ENCODE measurements at regions not wholly inside any gene's neighbourhood (a gene's known extent, or its start where the extent isn't known, plus 50 kb on each side); places are given as distances from the start of the nearest gene placed in this dataset.
"Not testable (repeated sequence)": the region's sequence is repeated elsewhere in the genome, so short reads cannot be mapped to it uniquely, and the experiment has no call there.

DNA sequence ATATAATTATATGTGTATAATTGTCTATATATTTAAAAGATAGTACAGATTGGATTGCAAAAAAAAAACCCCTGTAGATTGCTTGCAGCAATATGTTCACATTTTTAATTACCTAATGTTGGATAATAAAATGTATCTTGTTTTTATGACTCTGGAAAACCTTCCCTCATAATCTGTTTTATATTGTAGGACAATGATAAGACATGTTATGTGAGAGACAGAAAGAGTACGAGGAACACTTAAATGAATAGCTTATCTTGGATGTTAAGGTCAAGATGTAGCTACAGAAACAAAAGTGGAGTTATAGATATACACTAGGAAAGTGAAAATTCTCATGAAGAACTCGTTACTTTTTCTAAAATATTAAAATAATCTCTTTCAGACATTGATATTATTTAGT lies 691.6 kb upstream of the IMPG1 start:
- Histone ChIP-seq H3K36me3 (ENCODE audit: control insufficient read depth, insufficient read depth, low read length) (no peaks in the 10 kb centered on the region), H3K79me2 (ENCODE audit: control insufficient read depth, insufficient read depth, low read length) (no peaks in the 10 kb centered on the region), H4K5ac (ENCODE audit: low read length) (no peak overlapping the region), H2AK5ac (ENCODE audit: low read length) (no peak overlapping the region), H3K79me1 (ENCODE audit: low read length) (no peaks in the 10 kb centered on the region), H3K4me2 (ENCODE audit: low read length) (no peak overlapping the region), H3K9ac (ENCODE audit: low read length) (no peak overlapping the region), H3K4me3 (ENCODE audit: low read length) (no peak overlapping the region), H4K8ac (ENCODE audit: low read depth, low read length) (no peak overlapping the region), H3K18ac (ENCODE audit: low read length) (no peak overlapping the region), H2BK120ac (ENCODE audit: low read depth, low read length) (no peak overlapping the region), H3K4me1 (ENCODE audit: control insufficient read depth, low read depth, low read length) (no peaks in the 10 kb centered on the region), H3K27ac (ENCODE audit: low read depth, low read length) (no peak overlapping the region), H3K4ac (ENCODE audit: low read depth, low read length) (no peak overlapping the region), H2BK15ac (replicated peaks; ENCODE audit: low read depth) (no peak overlapping the region), H3K23ac (ENCODE audit: low read length) (no peak overlapping the region), H3K56ac (ENCODE audit: low read length) (no peak overlapping the region), H3K27me3 (ENCODE audit: insufficient read depth, low read length, poor library complexity) (no peaks in the 10 kb centered on the region), H2BK5ac (ENCODE audit: low read length) (no peak overlapping the region)
- WGBS (ENCODE audit: extremely low coverage, insufficient coverage, low lambda C conversion rate) = no CpG with 5 or more reads among the region's 2 CpGs
- DNase-seq = no peak

DNA sequence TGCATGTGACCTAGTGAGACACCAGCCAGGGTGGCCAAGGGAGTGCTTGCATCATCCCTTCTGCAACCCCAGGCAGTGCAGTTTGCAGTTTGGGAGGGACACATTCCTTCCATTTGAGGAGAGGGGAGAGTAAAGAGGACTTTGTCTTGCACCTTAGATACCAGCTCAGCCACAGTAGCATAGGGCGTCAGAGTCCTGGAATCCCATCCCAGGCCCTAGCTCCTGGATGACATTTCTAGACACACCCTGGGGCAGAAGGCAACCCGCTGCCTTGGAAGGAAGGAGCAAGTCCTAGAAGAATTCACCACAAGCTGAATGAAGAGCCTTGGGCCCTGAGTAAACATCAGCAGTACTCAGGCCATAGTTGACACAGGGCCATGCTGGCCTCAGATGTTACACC lies 680.4 kb upstream of the IMPG1 start:
- H3K4me1 ChIP-seq (ENCODE audit: control insufficient read depth, low read depth, low read length) = no peaks in the 10 kb centered on the region
- no peak overlapping the region for H2AK5ac ChIP-seq (ENCODE audit: low read length)
- no peak overlapping the region for H2BK15ac ChIP-seq (replicated peaks; ENCODE audit: low read depth)
- no peak overlapping the region for H2BK5ac ChIP-seq (ENCODE audit: low read length)
- H3K4me3 ChIP-seq (ENCODE audit: low read length) = no peak overlapping the region
- no peak overlapping the region for H3K9ac ChIP-seq (ENCODE audit: low read length)
- no CpG with 5 or more reads among the region's 2 CpGs for WGBS (ENCODE audit: extremely low coverage, insufficient coverage, low lambda C conversion rate)
- no peak overlapping the region for H3K4me2 ChIP-seq (ENCODE audit: low read length)
- H3K36me3 ChIP-seq (ENCODE audit: control insufficient read depth, insufficient read depth, low read length) = no peaks in the 10 kb centered on the region
- no peaks in the 10 kb centered on the region for H3K79me2 ChIP-seq (ENCODE audit: control insufficient read depth, insufficient read depth, low read length)
- no peak overlapping the region for H4K8ac ChIP-seq (ENCODE audit: low read depth, low read length)
- H4K5ac ChIP-seq (ENCODE audit: low read length) = no peak overlapping the region
- no peaks in the 10 kb centered on the region for H3K79me1 ChIP-seq (ENCODE audit: low read length)
- H3K18ac ChIP-seq (ENCODE audit: low read length) = no peak overlapping the region
- H3K27ac ChIP-seq (ENCODE audit: low read depth, low read length) = no peak overlapping the region
- no peak overlapping the region for H2BK120ac ChIP-seq (ENCODE audit: low read depth, low read length)
- peak; percentile 19 for DNase-seq
- H3K27me3 ChIP-seq (ENCODE audit: insufficient read depth, low read length, poor library complexity) = no peaks in the 10 kb centered on the region
- no peak overlapping the region for H3K56ac ChIP-seq (ENCODE audit: low read length)
- no peak overlapping the region for H3K23ac ChIP-seq (ENCODE audit: low read length)
- no peak overlapping the region for H3K4ac ChIP-seq (ENCODE audit: low read depth, low read length)

DNA sequence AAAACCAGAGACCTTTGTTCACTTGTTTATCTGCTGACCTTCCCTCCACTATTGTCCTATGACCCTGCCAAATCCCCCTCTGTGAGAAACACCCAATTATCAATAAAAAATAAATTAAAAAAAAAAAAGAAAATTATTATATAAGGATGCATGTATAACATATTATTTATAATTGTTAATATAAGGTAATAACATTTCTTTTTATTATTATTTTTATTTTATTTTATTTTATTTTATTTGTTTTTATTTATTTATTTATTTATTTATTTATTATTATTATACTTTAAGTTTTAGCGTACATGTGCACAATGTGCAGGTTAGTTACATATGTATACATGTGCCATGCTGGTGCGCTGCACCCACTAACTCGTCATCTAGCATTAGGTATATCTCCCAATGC lies 672.9 kb upstream of the IMPG1 start:
- not testable (repeated sequence) for H2BK120ac ChIP-seq (ENCODE audit: low read depth, low read length); H2AK5ac ChIP-seq (ENCODE audit: low read length); H3K79me2 ChIP-seq (ENCODE audit: control insufficient read depth, insufficient read depth, low read length); H3K18ac ChIP-seq (ENCODE audit: low read length); H3K23ac ChIP-seq (ENCODE audit: low read length); H3K27ac ChIP-seq (ENCODE audit: low read depth, low read length); H3K79me1 ChIP-seq (ENCODE audit: low read length); H3K56ac ChIP-seq (ENCODE audit: low read length); H4K8ac ChIP-seq (ENCODE audit: low read depth, low read length); H3K4me2 ChIP-seq (ENCODE audit: low read length); H3K4me3 ChIP-seq (ENCODE audit: low read length); H3K4me1 ChIP-seq (ENCODE audit: control insufficient read depth, low read depth, low read length); H3K36me3 ChIP-seq (ENCODE audit: control insufficient read depth, insufficient read depth, low read length); DNase-seq; H3K4ac ChIP-seq (ENCODE audit: low read depth, low read length); H3K27me3 ChIP-seq (ENCODE audit: insufficient read depth, low read length, poor library complexity); H2BK15ac ChIP-seq (replicated peaks; ENCODE audit: low read depth); H4K5ac ChIP-seq (ENCODE audit: low read length); H3K9ac ChIP-seq (ENCODE audit: low read length); H2BK5ac ChIP-seq (ENCODE audit: low read length)
- whole genome bisulfite sequencing (ENCODE audit: extremely low coverage, insufficient coverage, low lambda C conversion rate) = no CpG with 5 or more reads among the region's 3 CpGs

DNA sequence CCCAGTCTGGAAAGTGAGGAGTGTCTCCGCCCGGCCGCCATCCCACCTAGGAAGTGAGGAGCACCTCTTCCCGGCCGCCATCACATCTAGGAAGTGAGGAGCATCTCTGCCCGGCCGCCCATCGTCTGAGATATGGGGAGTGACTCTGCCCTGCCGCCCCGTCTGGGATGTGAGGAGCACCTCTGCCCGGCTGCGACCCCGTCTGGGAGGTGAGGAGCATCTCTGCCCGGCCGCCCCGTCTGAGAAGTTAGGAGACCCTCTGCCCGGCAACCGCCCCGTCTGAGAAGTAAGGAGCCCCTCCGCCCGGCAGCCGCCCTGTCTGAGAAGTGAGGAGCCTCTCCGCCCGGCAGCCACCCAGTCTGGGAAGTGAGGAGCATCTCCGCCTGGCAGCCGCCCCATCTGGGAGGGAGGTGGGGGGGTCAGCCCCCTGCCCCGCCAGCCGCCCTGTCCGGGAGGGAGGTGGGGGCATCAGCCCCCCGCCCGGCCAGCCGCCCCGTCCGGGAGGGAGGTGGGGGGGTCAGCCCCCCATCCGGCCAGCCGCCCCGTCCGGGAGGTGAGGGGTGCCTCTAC lies 671.8 kb upstream of the IMPG1 start:
- H3K9ac ChIP-seq (ENCODE audit: low read length); H3K27ac ChIP-seq (ENCODE audit: low read depth, low read length); H3K18ac ChIP-seq (ENCODE audit: low read length); DNase-seq; H3K4me3 ChIP-seq (ENCODE audit: low read length); H3K56ac ChIP-seq (ENCODE audit: low read length); H3K27me3 ChIP-seq (ENCODE audit: insufficient read depth, low read length, poor library complexity); H3K36me3 ChIP-seq (ENCODE audit: control insufficient read depth, insufficient read depth, low read length); H3K4ac ChIP-seq (ENCODE audit: low read depth, low read length); H3K4me2 ChIP-seq (ENCODE audit: low read length); H2AK5ac ChIP-seq (ENCODE audit: low read length); H2BK15ac ChIP-seq (replicated peaks; ENCODE audit: low read depth); H4K5ac ChIP-seq (ENCODE audit: low read length); H3K79me2 ChIP-seq (ENCODE audit: control insufficient read depth, insufficient read depth, low read length); H3K79me1 ChIP-seq (ENCODE audit: low read length); H2BK120ac ChIP-seq (ENCODE audit: low read depth, low read length); H3K23ac ChIP-seq (ENCODE audit: low read length); H2BK5ac ChIP-seq (ENCODE audit: low read length); H3K4me1 ChIP-seq (ENCODE audit: control insufficient read depth, low read depth, low read length); H4K8ac ChIP-seq (ENCODE audit: low read depth, low read length): not testable (repeated sequence)
- WGBS (ENCODE audit: extremely low coverage, insufficient coverage, low lambda C conversion rate) = no CpG with 5 or more reads among the region's 38 CpGs

DNA sequence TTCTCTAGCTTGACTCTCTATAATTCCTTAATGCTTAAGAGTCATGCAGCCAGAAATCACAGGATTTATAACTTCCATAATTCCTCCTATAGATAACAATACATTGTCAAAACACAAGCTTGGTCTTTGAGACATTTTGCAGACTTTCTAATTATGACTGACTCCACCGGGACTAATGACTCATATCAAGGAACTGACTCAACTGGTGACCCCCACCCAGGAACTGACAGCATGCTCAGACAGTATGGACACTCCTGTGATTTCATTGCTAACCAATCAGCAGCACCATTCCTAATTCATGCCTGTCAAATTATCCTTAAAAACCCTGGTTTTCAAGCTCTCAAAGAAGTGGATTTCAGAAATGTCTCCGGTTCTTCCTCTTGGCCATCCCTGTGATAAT lies 670.5 kb upstream of the IMPG1 start:
- H3K23ac ChIP-seq (ENCODE audit: low read length) = no peak overlapping the region
- H4K8ac ChIP-seq (ENCODE audit: low read depth, low read length) = no peak overlapping the region
- no peak overlapping the region for H2BK15ac ChIP-seq (replicated peaks; ENCODE audit: low read depth)
- H3K4ac ChIP-seq (ENCODE audit: low read depth, low read length) = no peak overlapping the region
- H3K56ac ChIP-seq (ENCODE audit: low read length) = no peak overlapping the region
- H3K9ac ChIP-seq (ENCODE audit: low read length) = no peak overlapping the region
- H2AK5ac ChIP-seq (ENCODE audit: low read length) = no peak overlapping the region
- H3K4me2 ChIP-seq (ENCODE audit: low read length) = no peak overlapping the region
- H4K5ac ChIP-seq (ENCODE audit: low read length) = no peak overlapping the region
- DNase-seq = no peak
- H3K4me1 ChIP-seq (ENCODE audit: control insufficient read depth, low read depth, low read length) = no peaks in the 10 kb centered on the region
- H2BK5ac ChIP-seq (ENCODE audit: low read length) = no peak overlapping the region
- no peak overlapping the region for H3K27ac ChIP-seq (ENCODE audit: low read depth, low read length)
- no CpG with 5 or more reads among the region's 2 CpGs for WGBS (ENCODE audit: extremely low coverage, insufficient coverage, low lambda C conversion rate)
- no peaks in the 10 kb centered on the region for H3K79me1 ChIP-seq (ENCODE audit: low read length)
- no peaks in the 10 kb centered on the region for H3K27me3 ChIP-seq (ENCODE audit: insufficient read depth, low read length, poor library complexity)
- H2BK120ac ChIP-seq (ENCODE audit: low read depth, low read length) = no peak overlapping the region
- no peaks in the 10 kb centered on the region for H3K79me2 ChIP-seq (ENCODE audit: control insufficient read depth, insufficient read depth, low read length)
- H3K18ac ChIP-seq (ENCODE audit: low read length) = no peak overlapping the region
- no peak overlapping the region for H3K4me3 ChIP-seq (ENCODE audit: low read length)
- no peaks in the 10 kb centered on the region for H3K36me3 ChIP-seq (ENCODE audit: control insufficient read depth, insufficient read depth, low read length)

DNA sequence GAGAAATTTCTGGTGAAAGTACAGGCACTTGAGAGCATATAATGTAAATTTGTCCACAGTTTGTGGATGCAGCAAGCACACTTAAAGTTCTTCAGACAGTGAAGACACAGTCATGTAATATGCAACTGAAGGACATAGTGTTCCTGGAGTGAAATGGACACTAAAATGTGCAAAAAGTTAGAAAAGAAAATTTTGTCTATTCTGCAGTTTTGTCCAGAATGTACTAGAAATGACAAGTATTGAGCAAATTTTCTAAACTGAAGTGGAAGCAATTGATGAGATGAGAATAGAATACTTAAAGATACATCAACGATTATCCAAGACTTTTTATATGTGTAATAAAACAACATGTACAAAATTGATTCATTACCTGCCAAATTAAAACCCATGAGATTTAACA lies 647.0 kb upstream of the IMPG1 start:
- no peak overlapping the region for H3K56ac ChIP-seq (ENCODE audit: low read length)
- H2AK5ac ChIP-seq (ENCODE audit: low read length) = no peak overlapping the region
- no peak overlapping the region for H4K8ac ChIP-seq (ENCODE audit: low read depth, low read length)
- H3K23ac ChIP-seq (ENCODE audit: low read length) = no peak overlapping the region
- H3K18ac ChIP-seq (ENCODE audit: low read length) = no peak overlapping the region
- no peaks in the 10 kb centered on the region for H3K79me1 ChIP-seq (ENCODE audit: low read length)
- H4K5ac ChIP-seq (ENCODE audit: low read length) = no peak overlapping the region
- H2BK120ac ChIP-seq (ENCODE audit: low read depth, low read length) = no peak overlapping the region
- no peak for DNase-seq
- H3K27ac ChIP-seq (ENCODE audit: low read depth, low read length) = no peak overlapping the region
- WGBS (ENCODE audit: extremely low coverage, insufficient coverage, low lambda C conversion rate) = no CpG with 5 or more reads among the region's 1 CpG
- H3K27me3 ChIP-seq (ENCODE audit: insufficient read depth, low read length, poor library complexity) = no peaks in the 10 kb centered on the region
- no peak overlapping the region for H2BK15ac ChIP-seq (replicated peaks; ENCODE audit: low read depth)
- no peak overlapping the region for H3K9ac ChIP-seq (ENCODE audit: low read length)
- no peaks in the 10 kb centered on the region for H3K79me2 ChIP-seq (ENCODE audit: control insufficient read depth, insufficient read depth, low read length)
- H2BK5ac ChIP-seq (ENCODE audit: low read length) = no peak overlapping the region
- H3K4me1 ChIP-seq (ENCODE audit: control insufficient read depth, low read depth, low read length) = no peaks in the 10 kb centered on the region
- no peak overlapping the region for H3K4me2 ChIP-seq (ENCODE audit: low read length)
- no peak overlapping the region for H3K4ac ChIP-seq (ENCODE audit: low read depth, low read length)
- H3K36me3 ChIP-seq (ENCODE audit: control insufficient read depth, insufficient read depth, low read length) = no peaks in the 10 kb centered on the region
- H3K4me3 ChIP-seq (ENCODE audit: low read length) = no peak overlapping the region

Measured in mesendoderm (in vitro differentiated cells).